Medulla oblongata (tissue), 1 donor: ENCODE measurements at regions not wholly inside any gene's neighbourhood (a gene's known extent, or its start where the extent isn't known, plus 50 kb on each side); places are given as distances from the start of the nearest gene placed in this dataset.
"Not testable (repeated sequence)": the region's sequence is repeated elsewhere in the genome, so short reads cannot be mapped to it uniquely, and the experiment has no call there.

Source experiments
- DNase-seq: peaks from one replicate; pipeline ENCODE4 v3.0.0-alpha.2; 2015; ENCODE audit errors: extremely low spot score

DNA sequence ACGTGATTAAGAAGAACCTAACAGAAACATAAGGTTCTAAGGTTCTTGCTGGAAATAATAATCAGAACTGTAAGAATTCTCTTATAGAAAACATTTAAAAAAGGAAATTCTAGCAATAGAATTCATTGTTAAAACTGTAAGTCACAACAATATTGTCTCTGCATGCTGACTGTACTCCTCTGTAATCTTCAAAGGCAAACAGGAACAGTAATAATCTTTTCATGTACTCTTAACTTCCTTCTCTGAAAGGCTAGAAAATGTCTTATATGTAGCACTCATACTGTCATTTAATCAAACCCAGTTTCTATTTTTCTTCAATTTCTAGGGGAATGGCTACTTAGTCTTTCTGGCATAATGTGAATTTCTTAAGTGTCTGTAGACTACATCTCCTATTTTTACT, 103.5 kb upstream of the AGAP9 start:
- not testable (repeated sequence) for DNase-seq

DNA sequence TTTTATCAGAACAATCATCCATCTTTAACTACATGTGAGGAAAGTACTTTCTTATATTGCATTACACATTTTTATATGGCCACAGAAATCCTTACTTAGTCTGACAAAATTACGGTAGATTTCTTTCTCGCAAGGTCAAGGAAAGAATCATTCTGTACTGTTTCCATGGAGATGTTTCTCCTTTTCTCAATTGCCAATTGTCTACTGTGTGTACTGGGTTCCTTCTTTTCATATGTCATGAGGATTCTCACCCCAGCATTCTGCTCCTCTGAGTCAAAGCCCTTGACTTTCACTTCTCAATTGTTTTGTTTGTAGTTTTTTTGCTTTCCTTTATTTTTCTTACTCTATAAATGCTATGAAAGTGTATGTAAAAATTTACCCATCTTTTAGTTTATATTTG, 99.3 kb upstream of the AGAP9 start:
- DNase-seq = peak; percentile 41

DNA sequence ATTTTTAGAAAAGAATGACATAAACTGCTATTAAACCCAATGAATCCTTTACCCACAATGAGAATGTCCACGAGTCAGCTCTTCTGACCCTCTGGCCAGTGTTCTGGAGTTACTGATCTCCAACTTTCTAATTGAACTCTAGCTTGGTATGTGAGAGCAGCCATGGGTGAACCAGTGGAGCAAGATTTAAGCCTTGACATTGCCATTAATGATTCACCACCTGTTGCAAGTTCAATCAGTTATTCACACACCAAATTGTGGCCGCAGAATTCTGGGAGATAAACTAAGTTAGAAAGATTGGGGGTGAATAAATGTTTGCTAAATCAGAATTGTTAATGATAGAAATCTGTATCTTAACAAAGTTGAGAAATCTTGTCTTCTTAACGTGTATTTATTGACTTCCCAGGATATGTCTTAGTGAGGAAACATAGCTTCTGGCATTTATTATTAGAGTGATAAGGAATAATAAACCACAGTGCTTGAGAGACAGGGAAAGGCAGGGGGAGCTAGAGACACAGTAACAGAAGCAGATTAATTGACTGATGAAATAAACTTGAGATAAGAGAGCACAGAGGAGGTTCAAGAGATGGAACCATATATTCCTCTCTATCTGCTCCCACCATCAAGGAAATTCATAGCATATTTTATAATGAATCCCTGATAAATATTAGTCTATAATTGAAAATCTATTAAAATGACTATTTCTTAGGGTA, 96.0 kb upstream of the AGAP9 start:
- DNase-seq = peak; percentile 27

DNA sequence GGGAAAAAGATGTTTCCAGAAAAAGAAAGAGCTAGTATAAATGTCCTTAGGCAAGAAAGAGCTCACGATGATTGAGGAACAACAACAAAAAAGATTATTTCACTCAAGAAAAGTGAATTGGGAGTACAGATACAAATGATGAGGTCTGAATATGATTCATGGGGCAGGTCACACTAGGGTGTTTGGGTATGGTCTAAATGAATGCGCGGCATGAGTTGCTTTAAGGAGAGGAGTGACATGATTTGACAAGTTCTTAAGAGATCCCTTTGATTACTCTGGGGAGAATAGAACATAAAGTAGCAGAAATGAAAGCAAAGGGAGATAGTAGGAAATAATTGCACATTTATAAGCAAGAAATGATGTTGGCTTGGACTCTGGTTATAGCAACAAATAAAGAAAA, 85.9 kb upstream of the AGAP9 start:
- DNase-seq = not testable (repeated sequence)

DNA sequence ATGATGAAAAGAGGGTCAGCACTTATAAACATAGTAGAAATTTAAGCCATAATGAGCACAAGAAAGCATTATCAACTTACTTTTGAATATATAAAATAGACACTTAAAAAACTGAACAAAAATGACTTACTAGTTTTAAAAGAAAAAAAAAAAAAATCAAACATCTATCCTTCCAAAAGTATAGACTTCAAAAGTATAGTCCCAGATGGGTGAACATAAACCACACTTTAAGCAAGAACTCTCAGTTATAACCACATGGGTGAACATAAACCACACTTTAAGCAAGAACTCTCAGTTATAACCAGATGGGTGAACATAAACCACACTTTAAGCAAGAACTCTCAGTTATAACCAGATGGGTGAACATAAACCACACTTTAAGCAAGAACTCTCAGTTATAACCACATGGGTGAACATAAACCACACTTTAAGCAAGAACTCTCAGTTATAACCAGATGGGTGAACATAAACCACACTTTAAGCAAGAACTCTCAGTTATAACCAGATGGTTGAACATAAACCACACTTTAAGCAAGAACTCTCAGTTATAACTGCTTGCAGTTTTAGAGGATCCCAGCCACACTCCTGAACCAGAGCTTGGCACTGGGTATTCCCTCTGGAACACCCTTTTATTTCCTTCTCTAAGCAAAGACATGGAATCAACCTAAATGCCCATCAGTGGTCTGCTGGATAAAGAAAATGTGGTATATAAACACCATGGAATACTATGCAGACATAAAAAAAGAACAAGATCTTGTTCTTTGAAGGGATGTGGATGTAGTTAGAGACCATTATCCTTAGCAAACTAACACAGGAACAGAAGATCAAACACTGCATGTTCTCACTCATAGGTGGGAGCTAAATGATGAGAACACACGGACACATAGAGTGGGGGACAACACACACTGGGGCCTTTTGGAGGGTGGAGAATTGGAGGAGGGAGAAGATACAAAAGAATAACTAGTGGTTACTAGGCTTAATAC, 82.6 kb upstream of the AGAP9 start:
- not testable (repeated sequence) for DNase-seq

DNA sequence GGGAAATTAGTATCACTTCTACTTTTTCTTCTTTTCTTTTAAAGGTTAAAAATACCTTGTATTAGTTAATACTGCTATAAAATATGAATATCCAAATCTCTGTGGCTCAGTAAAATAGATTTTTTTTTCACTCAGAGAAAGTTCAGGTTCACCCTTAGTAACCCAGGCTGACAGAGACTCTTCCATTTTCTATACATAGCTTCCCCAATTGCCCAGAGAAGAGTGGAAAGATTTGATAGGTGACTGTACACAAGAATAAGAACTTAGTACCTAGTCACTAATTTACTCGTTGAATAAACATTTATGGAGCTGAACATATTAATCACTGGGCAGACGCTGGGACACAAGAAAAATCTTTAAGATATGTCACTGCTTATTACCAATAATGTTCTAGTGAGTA, 77.2 kb upstream of the AGAP9 start:
- not testable (repeated sequence) for DNase-seq

DNA sequence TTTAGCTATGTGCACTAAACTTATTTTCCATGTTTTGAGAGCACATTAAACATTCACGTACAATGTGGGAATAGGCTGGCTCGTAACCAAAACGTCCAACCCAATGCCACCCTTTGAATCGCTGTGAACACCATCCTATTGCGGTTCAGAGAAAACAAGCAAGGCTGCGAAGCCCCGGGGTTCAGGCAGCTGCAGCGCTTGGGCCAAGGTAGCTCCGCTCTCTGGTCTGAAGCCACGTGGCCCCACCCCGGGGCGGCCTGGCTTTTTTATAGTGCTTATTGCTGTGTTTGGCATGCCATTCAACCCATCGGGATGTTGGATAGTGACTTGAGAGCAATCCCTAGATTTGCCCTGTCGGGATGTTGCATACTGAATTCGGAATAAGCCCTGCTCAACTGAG, 76.7 kb upstream of the AGAP9 start:
- DNase-seq = not testable (repeated sequence)

DNA sequence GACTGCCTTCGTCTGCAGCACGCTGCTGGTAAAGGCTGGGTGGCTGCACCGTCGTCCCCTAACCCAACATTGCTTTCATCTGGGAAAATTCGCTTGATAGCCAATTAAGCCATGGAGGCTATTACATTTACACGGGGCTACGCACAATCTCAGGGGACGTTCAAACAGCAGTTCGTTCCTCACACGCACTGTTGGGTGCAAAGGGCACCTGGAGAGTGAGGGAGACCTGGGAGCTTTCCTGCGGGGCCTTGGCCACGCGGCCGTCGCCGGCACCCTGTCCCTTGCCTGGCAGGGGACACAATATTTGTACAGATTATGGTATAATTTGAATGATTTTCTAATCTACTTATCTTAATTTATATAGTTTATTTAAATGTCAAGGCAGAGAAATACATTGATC, 76.2 kb upstream of the AGAP9 start:
- not testable (repeated sequence) for DNase-seq

DNA sequence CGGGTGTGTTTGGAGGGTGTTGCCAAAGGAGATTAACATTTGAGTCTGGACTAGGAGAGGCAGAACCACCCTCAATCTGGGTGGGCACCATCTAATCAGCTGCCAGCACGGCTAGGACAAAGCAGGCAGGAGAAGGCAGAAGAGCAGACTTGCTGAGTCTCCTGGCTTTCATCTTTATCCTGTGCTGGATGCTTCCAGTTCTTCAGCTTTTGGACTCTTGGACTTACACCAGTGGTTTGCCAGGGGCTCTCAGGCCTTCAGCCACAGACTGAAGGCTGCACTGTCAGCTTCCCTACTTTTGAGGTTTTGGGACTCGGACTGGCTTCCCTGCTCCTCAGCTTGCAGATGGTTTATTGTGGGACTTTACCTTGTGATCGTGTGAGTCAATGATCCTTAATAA, 70.4 kb upstream of the AGAP9 start:
- not testable (repeated sequence) for DNase-seq

DNA sequence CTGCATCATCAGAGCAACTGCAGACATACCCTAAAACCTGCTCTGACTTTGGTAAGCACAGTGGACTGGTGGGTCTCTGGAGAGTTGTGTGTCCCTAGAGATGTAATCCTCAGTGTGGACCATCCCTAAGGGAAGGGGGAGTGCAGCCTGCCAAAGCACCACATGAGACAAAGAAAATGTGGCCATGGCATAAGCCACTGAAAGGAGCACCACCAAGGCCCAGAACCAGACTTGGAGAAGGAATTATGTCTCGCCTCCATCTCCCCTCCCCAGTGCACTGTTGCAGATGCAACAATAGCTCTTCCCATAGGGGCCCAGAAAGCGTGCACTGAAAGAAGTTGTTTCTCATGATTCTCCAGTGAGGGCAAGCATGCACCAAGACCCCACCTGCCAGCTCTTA, 69.7 kb upstream of the AGAP9 start:
- not testable (repeated sequence) for DNase-seq

DNA sequence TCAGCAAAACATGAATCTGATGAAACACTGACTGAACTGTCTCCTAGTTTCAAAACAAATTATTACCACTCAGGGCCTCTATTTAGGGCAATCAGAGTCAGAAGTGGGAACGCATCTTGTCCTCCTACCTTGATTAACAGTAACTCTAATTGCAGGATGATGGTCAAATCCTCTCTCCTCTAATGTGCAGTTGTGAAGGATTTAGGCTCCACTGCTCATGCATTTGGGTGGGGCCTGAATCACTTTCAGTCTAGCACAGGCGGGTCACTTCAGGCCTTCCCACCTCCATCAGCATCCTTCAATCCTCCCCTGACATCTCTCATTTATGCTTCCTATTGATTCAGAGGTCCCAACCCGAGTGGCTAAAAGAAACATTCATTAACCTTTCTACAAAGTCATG, 67.5 kb upstream of the AGAP9 start:
- not testable (repeated sequence) for DNase-seq

DNA sequence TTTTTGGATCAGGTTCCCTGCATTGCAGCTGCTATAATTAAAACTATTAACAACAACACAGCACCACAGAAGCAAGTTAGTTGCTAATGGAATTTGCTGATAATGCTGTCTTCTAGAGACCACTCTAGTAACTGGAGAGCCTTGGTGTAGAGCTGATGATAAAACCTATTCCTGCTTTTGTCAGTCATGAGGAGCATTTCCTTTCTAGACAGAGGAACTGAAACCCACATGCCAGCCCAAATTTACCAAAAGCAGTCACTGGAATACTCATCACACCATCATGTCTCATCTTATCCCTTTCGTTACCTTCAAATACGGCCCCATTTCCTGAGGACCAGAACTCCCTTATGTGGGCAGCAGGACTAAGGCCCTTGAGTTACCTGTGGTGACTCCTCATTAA, 67.1 kb upstream of the AGAP9 start:
- peak; percentile 32 for DNase-seq

DNA sequence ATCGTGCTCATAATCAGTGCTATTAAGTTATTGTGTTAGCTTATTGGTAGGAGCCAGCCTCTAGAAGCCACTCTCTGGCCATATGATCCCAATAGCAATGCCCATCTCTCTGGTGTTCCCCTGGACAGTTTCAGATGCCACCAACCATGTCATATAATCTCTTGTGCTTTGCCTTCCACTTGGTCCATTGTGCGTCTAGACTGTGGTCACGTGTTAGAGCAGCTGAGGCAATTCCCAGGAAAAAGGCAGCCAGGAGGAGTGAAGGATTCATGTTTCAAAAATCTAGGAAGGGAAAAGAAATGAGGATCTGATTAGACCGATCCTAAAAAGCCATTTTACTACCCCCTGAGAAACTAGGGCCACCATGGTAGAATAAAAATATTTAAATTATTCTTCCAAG, 58.6 kb upstream of the AGAP9 start:
- not testable (repeated sequence) for DNase-seq

DNA sequence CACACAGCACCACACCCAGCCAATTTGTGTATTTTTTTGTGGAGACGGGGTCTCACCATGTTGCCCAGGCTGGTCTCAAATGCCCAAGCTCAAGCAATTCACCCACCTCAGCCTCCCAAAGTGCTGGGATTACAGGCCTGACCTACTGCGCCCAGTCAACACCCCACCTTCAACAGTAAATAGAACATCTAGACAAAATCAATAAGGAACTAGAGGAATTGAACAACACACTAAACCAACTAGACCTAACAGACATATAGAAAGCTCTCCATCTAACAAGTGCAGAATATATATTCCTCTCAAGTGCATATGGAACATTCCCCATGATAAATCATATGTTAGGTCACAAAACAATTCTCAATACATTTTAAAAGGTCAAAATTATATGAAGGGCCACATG, 56.6 kb upstream of the AGAP9 start:
- DNase-seq = not testable (repeated sequence)

DNA sequence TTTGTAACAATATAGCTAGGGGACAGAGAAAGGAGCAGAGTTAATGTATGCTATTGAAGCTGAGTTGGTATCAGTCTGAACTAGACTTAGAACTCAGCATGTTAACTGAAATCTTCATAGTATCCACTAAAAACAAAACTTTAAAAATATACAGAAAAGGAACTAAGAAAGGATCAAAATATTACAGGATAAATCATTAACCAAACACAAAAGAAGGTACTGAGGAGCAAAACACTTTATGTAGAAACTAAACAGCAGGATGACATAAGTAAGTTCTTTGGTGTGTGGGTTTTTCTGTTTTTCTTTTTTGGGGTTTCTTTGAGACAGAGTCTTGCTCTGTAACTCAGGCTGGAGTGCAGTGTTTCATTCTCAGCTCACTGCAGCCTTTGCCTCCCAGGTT, 55.1 kb upstream of the AGAP9 start:
- DNase-seq = not testable (repeated sequence)
